OCI-LY1 (cell line): ENCODE measurements at regions not wholly inside any gene's neighbourhood (a gene's known extent, or its start where the extent isn't known, plus 50 kb on each side); places are given as distances from the start of the nearest gene placed in this dataset.

Experiments used
- CTCF ChIP-seq: fragments of 200-600 bp; sonication (generic), shearing (Covaris generic); IDR thresholded peaks from 2 replicates; pipeline ENCODE4 v1.5.1; 2017; ENCODE audit warnings: mild to moderate bottlenecking, antibody characterized with exemption, low read length, moderate library complexity, mixed read lengths
- EZH2 ChIP-seq: fragments of 200-600 bp; sonication (generic), shearing (Covaris generic); IDR thresholded peaks from 2 replicates; pipeline ENCODE4 v1.8.0; 2017; ENCODE audit warnings: borderline replicate concordance, mixed run types, mild to moderate bottlenecking, antibody characterized with exemption, low read length, moderate library complexity, mixed read lengths

- TF ChIP-seq CTCF = no peak
- no peak for TF ChIP-seq EZH2
These were observed 339.3 kb downstream of the HRH4 start for GRCh38 chr18:24799720-24800119.
